ENCODE measurements at regions not wholly inside any gene's neighbourhood (a gene's known extent, or its start where the extent isn't known, plus 50 kb on each side); places are given as distances from the start of the nearest gene placed in this dataset.

- TF ChIP-seq CTCF (IDR thresholded peaks at IDR 0.05; ENCODE audit: poor library complexity, severe bottlenecking) (no peak), EZH2 (IDR thresholded peaks at IDR 0.05; ENCODE audit: borderline replicate concordance, insufficient read depth, low read length, poor library complexity, severe bottlenecking) (no peak), TAF1 (IDR thresholded peaks at IDR 0.05; ENCODE audit: low read depth) (no peak), SMC3 (conservative IDR thresholded peaks at IDR 0.05; ENCODE audit: poor library complexity) (no peak), POLR2AphosphoS5 (IDR thresholded peaks at IDR 0.05) (no peak), RAD21 (conservative IDR thresholded peaks at IDR 0.05) (no peak), REST (IDR thresholded peaks at IDR 0.05; ENCODE audit: borderline replicate concordance) (no peak), MXI1 (conservative IDR thresholded peaks at IDR 0.05; ENCODE audit: poor library complexity, severe bottlenecking) (no peak)
Measured at GRCh38 chr4:111502626-111503025, 642.6 kb upstream of the FAM241A start.
